ENCODE measurements at regions not wholly inside any gene's neighbourhood (a gene's known extent, or its start where the extent isn't known, plus 50 kb on each side); places are given as distances from the start of the nearest gene placed in this dataset.
"Not testable (repeated sequence)": the region's sequence is repeated elsewhere in the genome, so short reads cannot be mapped to it uniquely, and the experiment has no call there.

DNA sequence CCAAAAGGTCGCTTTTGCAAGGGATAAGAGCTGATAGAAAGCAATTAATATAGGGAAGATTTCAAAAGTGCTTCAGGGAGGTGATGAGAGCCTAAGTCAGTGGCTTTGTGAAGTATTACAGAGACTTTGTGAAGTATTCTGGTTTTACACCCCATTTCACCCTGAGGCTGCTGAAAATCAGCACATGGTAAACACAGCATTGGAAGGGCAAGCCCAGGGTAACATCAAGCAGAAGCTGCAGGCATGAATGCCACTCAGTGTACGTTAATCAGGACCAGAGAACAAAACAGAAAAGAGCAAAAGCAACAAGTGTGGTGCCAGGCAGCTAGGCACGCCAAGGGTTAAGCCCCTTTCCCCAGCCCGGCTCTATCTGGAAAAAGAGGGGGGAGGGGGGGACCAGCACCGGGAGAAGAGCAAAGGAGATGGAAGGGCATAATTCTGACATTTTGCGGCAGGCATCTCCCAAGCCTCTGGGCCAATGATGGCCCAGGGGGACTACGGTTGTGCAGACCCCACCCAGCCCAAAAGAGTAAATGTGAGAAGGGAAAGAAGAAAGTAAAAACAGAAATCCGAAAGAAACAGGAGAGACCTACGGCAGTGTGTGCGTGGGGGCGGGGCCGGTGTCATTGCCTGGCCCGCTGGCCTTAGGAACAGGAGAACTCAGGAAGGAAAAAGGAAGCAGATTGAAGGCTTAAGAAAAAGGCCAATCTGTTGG lies 58.9 kb downstream of the DHRS2 start:
- no peak for DNase-seq (ENCODE audit: low spot score)

GRCh38 chr14:23695664-23695999 lies 59.5 kb downstream of the DHRS2 start:
- DNase-seq (ENCODE audit: low spot score): no peak

GRCh38 chr14:23696701-23697239 lies 60.6 kb downstream of the DHRS2 start:
- no peak for DNase-seq (ENCODE audit: low spot score)

- DNase-seq (ENCODE audit: low spot score): no peak
Observed at GRCh38 chr14:23697680-23698079, 61.5 kb downstream of the DHRS2 start.

GRCh38 chr14:23702656-23703426 lies 66.7 kb downstream of the DHRS2 start:
- DNase-seq (ENCODE audit: low spot score): no peak

- DNase-seq (ENCODE audit: low spot score): no peak
Observed at GRCh38 chr14:23704890-23705289, 68.7 kb downstream of the DHRS2 start.

GRCh38 chr14:23707415-23707814 lies 71.3 kb downstream of the DHRS2 start:
- DNase-seq (ENCODE audit: low spot score): no peak

DNA sequence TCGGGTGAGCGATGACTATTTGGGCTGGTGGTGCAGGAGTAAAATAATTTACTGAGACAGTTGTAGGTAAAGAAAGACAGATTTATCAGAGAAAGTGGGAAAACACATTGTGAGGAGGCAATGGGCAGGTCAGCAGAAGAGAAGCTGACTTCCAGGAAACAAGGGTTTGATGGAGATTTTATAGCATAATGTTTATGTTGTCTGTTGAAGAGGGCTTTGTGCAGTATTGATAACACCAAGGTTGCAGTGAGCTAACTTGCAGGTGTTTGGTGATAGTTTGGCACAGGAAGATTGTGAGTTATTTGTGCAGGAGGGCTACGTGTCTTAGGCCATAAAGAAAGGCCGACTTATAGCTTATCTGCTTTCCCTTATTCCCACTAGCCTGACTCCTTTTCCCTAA lies 72.2 kb downstream of the DHRS2 start:
- DNase-seq (ENCODE audit: low spot score): no peak

- no peak for DNase-seq (ENCODE audit: low spot score)
Observed at GRCh38 chr14:23709923-23710322, 73.8 kb downstream of the DHRS2 start.

GRCh38 chr14:23712287-23712686 lies 76.1 kb downstream of the DHRS2 start:
- DNase-seq (ENCODE audit: low spot score): no peak

- no peak for DNase-seq (ENCODE audit: low spot score)
Observed at GRCh38 chr14:23719225-23719985, 83.2 kb downstream of the DHRS2 start.

GRCh38 chr14:23722675-23723074 lies 86.5 kb downstream of the DHRS2 start:
- no peak for DNase-seq (ENCODE audit: low spot score)

GRCh38 chr14:23723911-23724310 lies 87.7 kb downstream of the DHRS2 start:
- no peak for DNase-seq (ENCODE audit: low spot score)

GRCh38 chr14:23725528-23725927 lies 89.4 kb downstream of the DHRS2 start:
- no peak for DNase-seq (ENCODE audit: low spot score)

- DNase-seq (ENCODE audit: low spot score): no peak
Observed at GRCh38 chr14:23725980-23726710, 90.0 kb downstream of the DHRS2 start.

GRCh38 chr14:23727566-23728335 lies 91.6 kb downstream of the DHRS2 start:
- DNase-seq (ENCODE audit: low spot score): no peak

DNA sequence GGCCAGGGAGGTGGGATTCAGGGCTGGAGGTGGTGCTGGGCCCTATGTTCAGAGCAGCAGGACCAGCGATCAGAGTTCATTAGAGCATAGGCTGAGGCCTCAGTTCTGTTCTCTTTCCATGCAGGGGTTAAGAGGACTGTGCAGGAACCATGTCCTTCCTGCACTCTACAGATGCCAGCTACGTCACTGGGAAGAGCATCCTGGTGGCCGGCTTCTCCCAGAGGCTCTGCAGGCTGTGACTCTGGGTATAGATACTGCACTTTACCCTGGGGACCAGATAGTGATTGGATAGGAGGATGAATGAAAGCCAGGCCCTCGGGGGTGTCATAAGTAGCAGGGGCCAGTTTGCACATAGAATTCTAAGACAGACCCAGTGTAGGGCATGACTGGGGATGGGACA lies 92.6 kb downstream of the DHRS2 start:
- DNase-seq (ENCODE audit: low spot score): no peak

- DNase-seq (ENCODE audit: low spot score): no peak
Observed at GRCh38 chr14:23729720-23730387, 93.7 kb downstream of the DHRS2 start.

DNA sequence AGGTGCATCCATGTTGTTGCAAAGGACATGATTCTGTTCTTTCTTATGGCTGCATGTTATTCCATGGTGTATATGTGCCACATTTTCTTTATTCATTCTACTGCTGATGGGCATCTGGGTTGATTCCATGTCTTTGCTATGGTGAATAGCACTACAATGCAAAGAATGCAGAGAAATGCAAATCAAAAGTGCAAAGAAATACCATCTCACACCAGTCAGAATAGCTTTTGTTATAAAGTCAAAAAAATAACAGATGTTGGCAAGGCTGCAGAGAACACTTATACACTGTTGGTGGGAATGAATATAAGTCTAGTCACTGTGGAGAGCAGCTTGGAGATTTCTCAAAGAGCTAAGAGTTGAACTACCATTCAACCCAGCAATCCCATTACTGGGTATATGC lies 99.2 kb downstream of the DHRS2 start:
- no peak for DNase-seq (ENCODE audit: low spot score)

GRCh38 chr14:23744368-23744767 lies 108.2 kb downstream of the DHRS2 start:
- not testable (repeated sequence) for DNase-seq (ENCODE audit: low spot score)

DNA sequence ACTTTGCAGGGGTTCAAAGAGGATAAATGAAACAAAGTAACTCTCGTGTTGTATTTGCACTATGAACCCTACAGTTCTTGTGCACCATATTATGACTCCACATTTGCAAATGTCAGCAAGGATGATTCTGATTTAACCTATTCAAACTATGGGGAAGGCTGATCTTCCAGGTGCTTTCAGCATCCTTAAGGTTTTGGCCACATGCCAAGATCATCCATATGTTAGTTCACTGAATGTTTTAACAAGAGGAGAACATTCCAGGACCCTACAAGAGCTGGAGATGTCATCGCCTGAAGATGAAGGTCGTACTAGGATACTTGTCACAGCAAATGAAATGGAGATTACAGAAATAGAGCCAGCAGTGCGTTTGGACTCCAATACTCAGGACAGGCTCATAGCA lies 114.2 kb downstream of the DHRS2 start:
- no peak for DNase-seq (ENCODE audit: low spot score)

All from hematopoietic multipotent progenitor cell treated with erythropoietin and hydrocortisone succinate and interleukin-3 and kit ligand, for 17 days (in vitro differentiated cells).